CD8-positive, alpha-beta memory T cell (primary cell): ENCODE measurements at regions not wholly inside any gene's neighbourhood (a gene's known extent, or its start where the extent isn't known, plus 50 kb on each side); places are given as distances from the start of the nearest gene placed in this dataset.
"Not testable (repeated sequence)": the region's sequence is repeated elsewhere in the genome, so short reads cannot be mapped to it uniquely, and the experiment has no call there.

Source experiments
- CTCF ChIA-PET: fragments of 350-600 bp; sonication (Branson Sonifier 250); formaldehyde crosslinking; loops from one replicate; lab custom pipeline; 2021; ENCODE audit warnings: antibody characterized with exemption; lab: Charles Lee
- POLR2A ChIA-PET: fragments of 350-600 bp; sonication (Branson Sonifier 250); formaldehyde crosslinking; loops from one replicate; lab custom pipeline; 2021; ENCODE audit warnings: antibody characterized with exemption; lab: Charles Lee
- DNase-seq, 5 donors: peaks; one replicate each; pipeline versions ENCODE4 v3.0.0 to v3.0.0-alpha.2; 2020 to 2022; ENCODE audit warnings: mixed read lengths in 1 of 5
- H3K27ac ChIP-seq: one replicate; pipeline ENCODE4 v1.7.0; 2013; ENCODE audit warnings: low read depth, mild to moderate bottlenecking, low read length, moderate library complexity
- H3K27me3 ChIP-seq: 2 replicates; pipeline ENCODE4 v1.7.0; 2013; ENCODE audit warnings: low read length, mild to moderate bottlenecking; ENCODE audit not compliant: insufficient read depth, poor library complexity, severe bottlenecking
- H3K36me3 ChIP-seq: 2 replicates; pipeline ENCODE4 v1.7.0; 2013; ENCODE audit warnings: mild to moderate bottlenecking, low read length, moderate library complexity; ENCODE audit not compliant: insufficient read depth
- H3K4me1 ChIP-seq: 2 replicates; pipeline ENCODE4 v1.7.0; 2013; ENCODE audit warnings: mild to moderate bottlenecking, low read length, moderate library complexity; ENCODE audit not compliant: insufficient read depth
- H3K4me3 ChIP-seq: 2 replicates; pipeline ENCODE4 v1.7.0; 2013; ENCODE audit warnings: mild to moderate bottlenecking, low read length
- H3K9me3 ChIP-seq: 2 replicates; pipeline ENCODE4 v1.7.0; 2013; ENCODE audit warnings: mild to moderate bottlenecking, low read length
- H3K27ac Mint-ChIP-seq, 8 donors: one replicate each; pipeline ENCODE4 v1.8.0; 2020 to 2021; ENCODE audit warnings: mixed read lengths in 8 of 8, mild to moderate bottlenecking in 6 of 8, inconsistent platforms in 3 of 8, moderate library complexity in 3 of 8
- H3K27me3 Mint-ChIP-seq, 2 donors: one replicate each; pipeline ENCODE4 v1.8.0; 2020 to 2021; ENCODE audit warnings: mixed read lengths in 2 of 2, mild to moderate bottlenecking in 1 of 2, moderate library complexity in 1 of 2
- H3K36me3 Mint-ChIP-seq, 3 donors: one replicate each; pipeline ENCODE4 v1.8.0; 2020 to 2021; ENCODE audit warnings: mixed read lengths in 3 of 3, inconsistent platforms in 1 of 3, mild to moderate bottlenecking in 1 of 3
- H3K4me1 Mint-ChIP-seq, 3 donors: one replicate each; pipeline ENCODE4 v1.8.0; 2020 to 2021; ENCODE audit warnings: mixed read lengths in 3 of 3, inconsistent platforms in 1 of 3, mild to moderate bottlenecking in 1 of 3
- H3K4me3 Mint-ChIP-seq, 7 donors: one replicate each; pipeline ENCODE4 v1.8.0; 2020 to 2021; ENCODE audit warnings: mixed read lengths in 7 of 7, mild to moderate bottlenecking in 6 of 7, moderate library complexity in 4 of 7, inconsistent platforms in 2 of 7
- H3K9me3 Mint-ChIP-seq, 5 donors: one replicate each; pipeline ENCODE4 v1.8.0; 2020 to 2022; ENCODE audit warnings: mixed read lengths in 5 of 5, mild to moderate bottlenecking in 3 of 5, moderate library complexity in 2 of 5, inconsistent platforms in 1 of 5

DNA sequence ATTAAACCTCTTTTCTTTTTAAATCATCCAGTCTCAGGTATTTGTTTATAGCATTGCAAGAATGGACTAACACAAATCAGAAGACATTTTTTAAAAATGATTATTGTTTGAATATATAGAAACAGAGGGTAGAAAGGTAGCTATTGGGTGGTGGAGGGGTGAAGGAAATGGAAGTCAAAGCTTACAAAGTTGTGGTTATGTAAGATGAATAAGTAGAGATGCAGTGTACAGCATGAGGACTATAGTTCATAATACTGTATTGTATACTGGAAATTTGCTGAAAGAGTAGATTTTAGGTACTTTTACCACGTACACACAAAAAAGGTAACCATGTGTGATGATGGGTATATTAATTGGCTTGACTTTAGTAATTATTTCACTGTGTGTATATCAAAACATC, 144.0 kb upstream of the FAM3C start:
- H3K36me3 Mint-ChIP-seq = no peaks in the 10 kb centered on the region
- ChIA-PET CTCF (interaction anchor here (1.2 kb wide), 1 partner anchor 171 kb away, joined by 3 read pairs; no protein-coding TSS in a partner anchor), POLR2A (no interaction called here)
- no peaks in the 10 kb centered on the region for H3K27me3 Mint-ChIP-seq
- Histone ChIP-seq H3K27me3 (no peaks in the 10 kb centered on the region), H3K4me1 (no peaks in the 10 kb centered on the region), H3K36me3 (no peaks in the 10 kb centered on the region), H3K4me3 (no peak overlapping the region), H3K9me3 (no peaks in the 10 kb centered on the region), H3K27ac (no peak overlapping the region)
- H3K4me3 Mint-ChIP-seq = no peak overlapping the region
- no peak overlapping the region for H3K27ac Mint-ChIP-seq
- H3K4me1 Mint-ChIP-seq = peaks cover 6 to 16% (median 9%) of the 10 kb centered on the region in 3 donors
- DNase-seq = no peak
- H3K9me3 Mint-ChIP-seq = no peaks in the 10 kb centered on the region

DNA sequence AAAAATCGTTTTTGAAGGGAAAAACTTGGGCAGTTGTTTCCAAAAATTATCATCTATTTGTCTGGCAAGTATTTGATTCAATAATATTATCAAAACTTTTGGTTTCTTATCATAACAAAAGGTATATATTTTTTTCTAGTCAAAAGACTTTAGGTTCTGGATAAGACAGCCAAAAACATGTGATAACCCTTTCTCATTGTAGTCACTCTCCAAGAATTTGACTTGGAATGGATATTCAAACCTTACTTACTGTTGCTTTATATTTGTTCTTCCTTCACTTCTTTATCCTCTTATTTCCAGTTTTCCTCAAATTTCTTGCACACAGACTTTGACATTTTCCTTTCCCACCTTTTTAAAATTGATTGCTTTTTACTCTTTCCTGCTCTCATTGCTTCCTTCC, 140.9 kb upstream of the FAM3C start:
- Histone ChIP-seq H3K27ac (no peak overlapping the region), H3K4me1 (no peaks in the 10 kb centered on the region), H3K27me3 (no peaks in the 10 kb centered on the region), H3K36me3 (no peaks in the 10 kb centered on the region), H3K4me3 (no peak overlapping the region), H3K9me3 (no peaks in the 10 kb centered on the region)
- no peaks in the 10 kb centered on the region for H3K9me3 Mint-ChIP-seq
- ChIA-PET POLR2A (no interaction called here), CTCF (no interaction called here)
- no peaks in the 10 kb centered on the region for H3K36me3 Mint-ChIP-seq
- no peak for DNase-seq
- no peak overlapping the region for H3K27ac Mint-ChIP-seq
- H3K27me3 Mint-ChIP-seq = no peaks in the 10 kb centered on the region
- peaks cover 0 to 3% (median 0%) of the 10 kb centered on the region in 3 donors for H3K4me1 Mint-ChIP-seq
- H3K4me3 Mint-ChIP-seq = no peak overlapping the region

DNA sequence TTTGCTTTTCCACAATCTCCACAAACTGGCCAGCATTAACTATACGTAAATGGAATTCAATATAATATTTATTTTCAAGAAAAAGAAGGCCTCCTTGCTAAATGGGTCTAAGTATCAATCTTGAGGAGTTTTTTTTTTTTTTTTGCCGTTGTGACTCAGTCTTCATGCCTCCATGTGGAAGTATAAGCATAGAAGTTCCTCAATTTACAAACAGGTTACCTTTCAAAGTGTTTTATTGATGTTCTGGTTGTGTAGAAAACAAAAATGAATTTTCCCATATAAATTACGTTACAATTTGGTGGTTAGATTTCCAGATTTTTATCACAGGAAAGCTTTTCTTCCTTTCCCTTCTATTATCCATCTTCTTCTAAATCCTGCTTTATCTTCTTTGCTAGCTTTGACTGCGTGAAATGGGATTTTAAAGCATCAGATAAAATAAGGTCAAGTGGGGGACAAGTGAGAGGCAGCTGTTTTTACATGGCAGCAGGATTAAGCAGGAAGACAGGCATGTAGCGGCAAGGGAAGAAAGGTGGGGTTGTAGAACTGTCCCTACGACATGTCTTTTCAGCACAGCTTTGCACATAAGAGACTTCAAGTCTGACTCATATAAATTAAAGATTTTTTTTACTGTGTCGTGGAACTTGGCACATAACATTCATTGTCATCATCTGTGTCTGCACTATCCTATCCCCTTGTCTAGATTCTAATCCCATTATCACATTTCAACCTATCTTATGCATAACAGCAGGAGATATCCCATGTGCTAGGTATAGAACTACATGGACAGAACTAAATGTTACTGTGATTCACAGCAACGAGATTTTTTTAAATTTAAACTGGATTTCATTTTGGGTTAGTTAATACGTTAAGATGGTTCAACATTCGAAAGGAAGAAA, 135.3 kb upstream of the FAM3C start:
- Mint-ChIP-seq H3K9me3 (no peaks in the 10 kb centered on the region), H3K4me1 (peaks cover 20 to 27% (median 20%) of the 10 kb centered on the region in 3 donors), H3K27ac (peak overlapping the region in 5 of 8 donors; percentile 46 to 94 (median 70)), H3K27me3 (peaks cover 0 to 1% of the 10 kb centered on the region in 2 donors), H3K36me3 (no peaks in the 10 kb centered on the region), H3K4me3 (peak overlapping the region in 1 of 7 donors; percentile 22)
- H3K27ac ChIP-seq = no peak overlapping the region
- ChIA-PET CTCF (interaction anchor here (0.7 to 1.5 kb wide), 4 partner anchors 93 to 159 kb away, joined by 3 to 5 read pairs (median 4); partner anchors contain the start of gene FAM3C), POLR2A (interaction anchor here (0.6 kb wide), 1 partner anchor 301 kb away, joined by 3 read pairs; no protein-coding TSS in a partner anchor)
- no peaks in the 10 kb centered on the region for H3K27me3 ChIP-seq
- H3K36me3 ChIP-seq = no peaks in the 10 kb centered on the region
- H3K9me3 ChIP-seq = no peaks in the 10 kb centered on the region
- no peaks in the 10 kb centered on the region for H3K4me1 ChIP-seq
- no peak for DNase-seq
- H3K4me3 ChIP-seq = no peak overlapping the region

DNA sequence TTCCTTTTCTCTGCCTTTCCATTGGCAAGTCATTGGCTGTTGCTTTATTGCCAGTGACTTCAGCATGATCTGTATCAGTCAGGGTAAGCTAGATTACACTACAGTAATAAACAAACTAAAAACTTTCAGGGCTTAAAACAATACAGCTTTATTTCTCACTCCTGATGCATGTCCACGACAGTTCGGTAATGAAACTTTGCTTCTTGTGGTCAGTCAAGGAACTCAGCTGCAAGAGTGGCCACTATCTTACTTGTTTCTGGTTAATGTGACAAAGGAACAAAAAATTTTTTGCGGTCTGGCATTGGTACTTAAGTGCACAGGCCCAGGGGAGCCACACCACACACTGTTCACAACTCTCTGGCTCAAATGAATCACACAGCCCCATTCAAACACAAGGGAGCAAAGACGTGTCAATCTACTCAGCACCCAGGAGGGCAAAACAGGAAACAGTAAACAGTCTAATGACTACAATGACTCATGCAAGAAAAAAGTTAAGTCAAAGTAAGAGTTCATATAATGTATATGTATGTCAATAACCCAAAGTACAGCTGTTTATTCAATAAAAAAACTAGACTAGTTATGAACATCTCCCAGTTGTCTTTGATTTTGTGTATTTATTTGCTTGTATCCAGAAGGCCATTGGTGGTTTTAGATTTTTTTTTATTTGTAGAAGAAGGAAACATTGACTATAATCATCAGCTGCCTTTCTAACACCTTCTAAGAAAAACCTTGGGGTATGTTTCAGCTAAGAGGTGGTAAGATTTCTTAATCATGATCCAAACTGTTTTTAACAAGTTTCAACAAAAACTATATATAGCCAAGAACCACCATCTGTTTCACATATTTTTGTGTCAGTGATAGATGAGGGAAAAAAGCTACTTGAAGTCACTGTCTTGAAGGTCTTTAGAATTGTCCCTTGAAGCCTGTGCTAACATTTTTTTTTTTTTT, 134.4 kb upstream of the FAM3C start:
- CTCF ChIA-PET = interaction anchor here (0.8 to 2.0 kb wide), 5 partner anchors 17 to 180 kb away, joined by 3 to 7 read pairs (median 4); partner anchors contain the start of gene FAM3C
- POLR2A ChIA-PET = interaction anchor here (0.6 to 0.9 kb wide), 2 partner anchors 158 to 300 kb away, joined by 3 read pairs; no protein-coding TSS in a partner anchor

DNA sequence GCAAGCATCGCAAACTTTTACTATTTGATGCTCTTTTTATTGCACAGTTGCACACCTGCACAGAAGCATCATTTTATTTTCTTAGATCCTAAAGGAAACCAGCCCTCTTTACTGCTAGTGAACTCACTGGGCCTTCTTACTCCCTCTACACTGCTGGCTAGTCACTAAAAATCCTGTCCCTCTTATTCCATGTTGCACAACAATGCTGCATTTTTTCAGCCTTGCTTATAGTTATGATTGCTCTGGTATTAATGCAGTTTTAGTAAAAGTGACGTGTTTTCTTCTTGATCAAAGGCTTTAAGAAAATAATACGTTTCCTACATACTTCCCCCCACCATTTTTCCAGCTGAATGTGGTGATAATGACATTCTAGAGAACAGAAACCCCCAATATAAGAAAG, 132.9 kb upstream of the FAM3C start:
- H3K27ac Mint-ChIP-seq = no peak overlapping the region
- H3K4me3 Mint-ChIP-seq = no peak overlapping the region

More for the DNA sequence above, 134.4 kb upstream of the FAM3C start:
- Mint-ChIP-seq H3K4me1 (peaks cover 20 to 27% (median 20%) of the 10 kb centered on the region in 3 donors), H3K27me3 (peaks cover 0 to 1% of the 10 kb centered on the region in 2 donors), H3K27ac (peak overlapping the region; percentile 7 to 94 (median 66)), H3K9me3 (no peaks in the 10 kb centered on the region), H3K36me3 (no peaks in the 10 kb centered on the region), H3K4me3 (peak overlapping the region in 6 of 7 donors; percentile 1 to 59 (median 24))
- Histone ChIP-seq H3K36me3 (no peaks in the 10 kb centered on the region), H3K9me3 (no peaks in the 10 kb centered on the region), H3K4me1 (no peaks in the 10 kb centered on the region), H3K4me3 (no peak overlapping the region), H3K27me3 (no peaks in the 10 kb centered on the region), H3K27ac (no peak overlapping the region)
- DNase-seq = peak in 4 of 5 donors; percentile 20 to 75 (median 42)

DNA sequence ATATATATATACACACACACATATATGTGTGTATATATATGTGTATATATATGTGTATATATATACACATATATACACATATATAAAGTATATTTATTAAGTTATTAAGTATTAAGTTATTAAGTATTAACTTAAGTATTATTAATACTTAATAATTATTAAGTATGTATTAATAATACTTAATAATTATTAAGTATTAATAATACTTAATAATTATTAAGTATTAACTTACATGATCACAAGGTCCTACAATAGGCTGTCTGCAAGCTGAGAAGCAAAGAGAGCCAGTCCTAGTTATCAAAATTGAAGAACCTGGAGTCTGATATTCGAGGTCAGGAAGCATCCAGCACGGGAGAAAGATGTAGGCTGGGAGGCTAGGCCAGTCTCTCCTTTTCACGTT, 130.1 kb upstream of the FAM3C start:
- H3K9me3 Mint-ChIP-seq, H3K36me3 Mint-ChIP-seq, CTCF ChIA-PET, DNase-seq, H3K4me3 ChIP-seq, H3K4me3 Mint-ChIP-seq, H3K36me3 ChIP-seq, H3K9me3 ChIP-seq, H3K27ac ChIP-seq, POLR2A ChIA-PET, H3K4me1 ChIP-seq, H3K27me3 Mint-ChIP-seq, H3K27ac Mint-ChIP-seq, H3K27me3 ChIP-seq: not testable (repeated sequence)
- peaks cover 15 to 17% (median 16%) of the 10 kb centered on the region in 3 donors for H3K4me1 Mint-ChIP-seq

More for the DNA sequence above, 132.9 kb upstream of the FAM3C start:
- Histone ChIP-seq H3K36me3 (no peaks in the 10 kb centered on the region), H3K9me3 (no peaks in the 10 kb centered on the region), H3K27me3 (no peaks in the 10 kb centered on the region), H3K27ac (no peak overlapping the region), H3K4me3 (no peak overlapping the region), H3K4me1 (no peaks in the 10 kb centered on the region)
- Mint-ChIP-seq H3K36me3 (no peaks in the 10 kb centered on the region), H3K27me3 (peaks cover 0 to 1% of the 10 kb centered on the region in 2 donors), H3K4me1 (peaks cover 20 to 27% (median 20%) of the 10 kb centered on the region in 3 donors), H3K9me3 (no peaks in the 10 kb centered on the region)
- ChIA-PET POLR2A (no interaction called here), CTCF (interaction anchor here (2.0 kb wide), 1 partner anchor 18 kb away, joined by 7 read pairs; no protein-coding TSS in a partner anchor)
- DNase-seq = no peak

DNA sequence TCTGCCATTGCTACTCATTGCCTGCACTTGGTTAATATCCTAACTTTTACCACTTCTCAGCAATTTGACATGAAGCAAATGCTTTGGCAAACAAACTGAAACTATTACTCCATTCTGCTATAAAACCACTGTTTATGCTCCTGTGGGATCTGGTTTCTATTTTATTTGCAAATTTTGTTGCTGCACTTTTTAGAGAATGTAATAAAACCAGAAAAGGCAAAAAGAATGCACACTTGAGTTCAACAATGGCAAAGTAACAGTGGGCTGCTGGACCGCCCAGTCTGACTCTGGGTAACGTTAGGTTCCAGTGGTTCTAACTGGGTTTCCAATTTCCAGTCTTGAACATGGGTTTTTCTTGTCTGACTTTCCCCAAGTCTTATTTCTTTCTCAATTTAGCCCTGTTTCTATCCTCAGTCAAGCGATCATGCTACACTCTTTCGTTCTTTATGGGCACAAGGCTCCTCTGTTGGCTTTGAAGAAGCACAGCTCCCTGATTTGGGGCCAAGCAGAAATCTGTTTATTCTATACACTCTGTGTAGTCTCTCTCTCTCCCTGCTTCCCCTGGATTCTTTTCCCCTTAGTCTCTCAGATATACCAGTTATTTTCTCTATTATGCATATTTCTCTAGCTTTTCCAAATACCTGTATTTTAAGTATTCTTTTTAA, 129.2 kb upstream of the FAM3C start:
- no peak overlapping the region for H3K27ac Mint-ChIP-seq
- Histone ChIP-seq H3K27me3 (no peaks in the 10 kb centered on the region), H3K27ac (no peak overlapping the region), H3K4me1 (no peaks in the 10 kb centered on the region), H3K9me3 (no peaks in the 10 kb centered on the region), H3K4me3 (no peak overlapping the region), H3K36me3 (no peaks in the 10 kb centered on the region)
- H3K4me1 Mint-ChIP-seq = peaks cover 7 to 11% (median 8%) of the 10 kb centered on the region in 3 donors
- ChIA-PET CTCF (no interaction called here), POLR2A (no interaction called here)
- H3K27me3 Mint-ChIP-seq = peaks cover 0 to 1% of the 10 kb centered on the region in 2 donors
- no peak for DNase-seq
- no peaks in the 10 kb centered on the region for H3K36me3 Mint-ChIP-seq
- no peak overlapping the region for H3K4me3 Mint-ChIP-seq
- no peaks in the 10 kb centered on the region for H3K9me3 Mint-ChIP-seq
